Neural crest cell (in vitro differentiated cells): ENCODE measurements at regions not wholly inside any gene's neighbourhood (a gene's known extent, or its start where the extent isn't known, plus 50 kb on each side); places are given as distances from the start of the nearest gene placed in this dataset.

Experiments used
- DNase-seq: peaks from one replicate; pipeline ENCODE4 v3.0.0; 2021; ENCODE audit warnings: low read depth, mixed read lengths, low spot score
- H3K27ac Mint-ChIP-seq: one replicate; pipeline ENCODE4 v1.8.0; 2021; ENCODE audit warnings: mild to moderate bottlenecking, mixed read lengths; ENCODE audit not compliant: unreplicated experiment
- H3K27me3 Mint-ChIP-seq: 2 replicates; pipeline ENCODE4 v1.8.0; 2021; ENCODE audit warnings: low read depth, mild to moderate bottlenecking, mixed read lengths
- H3K36me3 Mint-ChIP-seq: 2 replicates; pipeline ENCODE4 v1.8.0; 2021; ENCODE audit warnings: low read depth, mild to moderate bottlenecking, mixed read lengths
- H3K4me1 Mint-ChIP-seq: 2 replicates; pipeline ENCODE4 v1.8.0; 2021; ENCODE audit warnings: mixed read lengths
- H3K4me3 Mint-ChIP-seq: one replicate; pipeline ENCODE4 v1.8.0; 2021; ENCODE audit warnings: mild to moderate bottlenecking, mixed read lengths
- H3K9me3 Mint-ChIP-seq: 2 replicates; pipeline ENCODE4 v1.8.0; 2021; ENCODE audit warnings: mixed read lengths
- CTCF ChIP-seq: fragments of 200-600 bp; sonication (generic); conservative IDR thresholded peaks from 2 replicates; pipeline ENCODE4 v1.5.0; 2021; ENCODE audit warnings: antibody characterized with exemption, mild to moderate bottlenecking

GRCh38 chr4:187069398-187069797 lies 345.7 kb upstream of the FAT1 start:
- no peaks in the 10 kb centered on the region for H3K9me3 Mint-ChIP-seq
- no peak for DNase-seq
- no peaks in the 10 kb centered on the region for H3K36me3 Mint-ChIP-seq
- H3K27me3 Mint-ChIP-seq: no peaks in the 10 kb centered on the region
- H3K27ac Mint-ChIP-seq: no peak overlapping the region
- H3K4me1 Mint-ChIP-seq: peaks cover 7% of the 10 kb centered on the region
- no peak overlapping the region for H3K4me3 Mint-ChIP-seq
- TF ChIP-seq CTCF: no peak

- peaks cover 7% of the 10 kb centered on the region for H3K4me1 Mint-ChIP-seq
- H3K27ac Mint-ChIP-seq: no peak overlapping the region
Measured at GRCh38 chr4:187070158-187070557, 346.5 kb upstream of the FAT1 start.

GRCh38 chr4:187070740-187071139 lies 347.1 kb upstream of the FAT1 start:
- H3K36me3 Mint-ChIP-seq: no peaks in the 10 kb centered on the region
- H3K27me3 Mint-ChIP-seq: no peaks in the 10 kb centered on the region
- no peaks in the 10 kb centered on the region for H3K9me3 Mint-ChIP-seq

More at GRCh38 chr4:187070158-187070557, 346.5 kb upstream of the FAT1 start:
- no peak for TF ChIP-seq CTCF
- DNase-seq: no peak
- Mint-ChIP-seq H3K36me3 (no peaks in the 10 kb centered on the region), H3K27me3 (no peaks in the 10 kb centered on the region), H3K4me3 (no peak overlapping the region), H3K9me3 (no peaks in the 10 kb centered on the region)

GRCh38 chr4:187071946-187072600 lies 348.4 kb upstream of the FAT1 start:
- Mint-ChIP-seq H3K9me3 (no peaks in the 10 kb centered on the region), H3K27ac (no peak overlapping the region), H3K36me3 (no peaks in the 10 kb centered on the region), H3K4me3 (no peak overlapping the region), H3K4me1 (peaks cover 7% of the 10 kb centered on the region), H3K27me3 (no peaks in the 10 kb centered on the region)
- TF ChIP-seq CTCF: no peak
- DNase-seq: no peak

More at GRCh38 chr4:187070740-187071139, 347.1 kb upstream of the FAT1 start:
- no peak for TF ChIP-seq CTCF
- no peak for DNase-seq
- H3K27ac Mint-ChIP-seq: no peak overlapping the region
- no peak overlapping the region for H3K4me3 Mint-ChIP-seq
- peaks cover 7% of the 10 kb centered on the region for H3K4me1 Mint-ChIP-seq

GRCh38 chr4:187073820-187074219 lies 350.2 kb upstream of the FAT1 start:
- Mint-ChIP-seq H3K4me1 (peaks cover 11% of the 10 kb centered on the region), H3K4me3 (no peak overlapping the region)
- no peak for DNase-seq

More at GRCh38 chr4:187073820-187074219, 350.2 kb upstream of the FAT1 start:
- H3K9me3 Mint-ChIP-seq: no peaks in the 10 kb centered on the region
- H3K36me3 Mint-ChIP-seq: no peaks in the 10 kb centered on the region
- no peaks in the 10 kb centered on the region for H3K27me3 Mint-ChIP-seq
- H3K27ac Mint-ChIP-seq: no peak overlapping the region
- TF ChIP-seq CTCF: no peak
